HG03196 (cell line): ENCODE measurements at regions not wholly inside any gene's neighbourhood (a gene's known extent, or its start where the extent isn't known, plus 50 kb on each side); places are given as distances from the start of the nearest gene placed in this dataset.
"Not testable (repeated sequence)": the region's sequence is repeated elsewhere in the genome, so short reads cannot be mapped to it uniquely, and the experiment has no call there.

Experiments
- ATAC-seq: cut with Tn5 transposase; IDR thresholded peaks from one replicate; pipeline ENCODE4 v1.9.1; 2021; ENCODE audit not compliant: unreplicated experiment

GRCh38 chr7:35853194-35853593 lies 52.3 kb downstream of the SEPTIN7 start:
- ATAC-seq = not testable (repeated sequence)

- ATAC-seq = no peak
Measured at GRCh38 chr7:35854311-35854710, 53.5 kb downstream of the SEPTIN7 start.

- ATAC-seq = no peak
Measured at GRCh38 chr7:35856175-35856574, 55.3 kb downstream of the SEPTIN7 start.

GRCh38 chr7:35860664-35861063 lies 59.8 kb downstream of the SEPTIN7 start:
- ATAC-seq = no peak

GRCh38 chr7:35865287-35865686 lies 64.4 kb downstream of the SEPTIN7 start:
- ATAC-seq = no peak

GRCh38 chr7:35866186-35866585 lies 65.3 kb downstream of the SEPTIN7 start:
- no peak for ATAC-seq

GRCh38 chr7:35869117-35869516 lies 68.3 kb downstream of the SEPTIN7 start:
- ATAC-seq = not testable (repeated sequence)

- no peak for ATAC-seq
Measured at GRCh38 chr7:35869810-35870209, 69.0 kb downstream of the SEPTIN7 start.

GRCh38 chr7:35871856-35872255 lies 71.0 kb downstream of the SEPTIN7 start:
- ATAC-seq = no peak

GRCh38 chr7:35874886-35875285 lies 74.0 kb downstream of the SEPTIN7 start:
- ATAC-seq = no peak

- ATAC-seq = no peak
Measured at GRCh38 chr7:35875292-35875691, 74.4 kb downstream of the SEPTIN7 start.

- ATAC-seq = no peak
Measured at GRCh38 chr7:35878351-35878750, 77.5 kb downstream of the SEPTIN7 start.

GRCh38 chr7:35887430-35887829 lies 86.6 kb downstream of the SEPTIN7 start:
- not testable (repeated sequence) for ATAC-seq

GRCh38 chr7:35889001-35889400 lies 88.1 kb downstream of the SEPTIN7 start:
- ATAC-seq = no peak

- no peak for ATAC-seq
Measured at GRCh38 chr7:35889870-35890269, 89.0 kb downstream of the SEPTIN7 start.

- ATAC-seq = no peak
Measured at GRCh38 chr7:35891004-35891830, 90.4 kb downstream of the SEPTIN7 start.

- no peak for ATAC-seq
Measured at GRCh38 chr7:35893649-35894048, 92.8 kb downstream of the SEPTIN7 start.

GRCh38 chr7:35894721-35895120 lies 93.9 kb downstream of the SEPTIN7 start:
- no peak for ATAC-seq

- no peak for ATAC-seq
Measured at GRCh38 chr7:35900651-35901050, 99.8 kb downstream of the SEPTIN7 start.

GRCh38 chr7:35905555-35905954 lies 104.7 kb downstream of the SEPTIN7 start:
- ATAC-seq = no peak

GRCh38 chr7:35906191-35906908 lies 105.5 kb downstream of the SEPTIN7 start:
- peak; percentile 83 for ATAC-seq
